ENCODE measurements at regions not wholly inside any gene's neighbourhood (a gene's known extent, or its start where the extent isn't known, plus 50 kb on each side); places are given as distances from the start of the nearest gene placed in this dataset.

DNA sequence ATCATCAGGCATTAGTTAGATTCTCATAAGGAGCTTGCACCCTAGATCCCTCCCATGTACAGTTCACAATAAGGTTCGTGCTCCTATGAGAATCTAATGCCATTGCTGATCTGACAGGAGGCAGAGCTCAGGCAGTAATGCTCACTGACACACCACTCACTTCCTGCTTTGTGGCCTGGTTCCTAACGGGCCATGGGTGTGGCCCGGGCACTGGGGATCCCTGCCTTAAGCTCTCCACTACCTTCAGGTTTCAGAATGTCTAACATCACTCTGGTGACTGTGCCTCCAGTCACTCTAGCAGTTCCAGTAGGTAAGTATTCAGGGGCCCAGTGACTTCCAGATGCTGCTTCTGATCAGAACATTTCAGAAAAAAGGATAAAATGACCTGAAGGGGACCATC, 152.4 kb downstream of the LRRC70 start:
- H3K4me1 Mint-ChIP-seq (ENCODE audit: low read depth, unreplicated experiment), result no peaks in the 10 kb centered on the region
- H3K9me3 Mint-ChIP-seq (ENCODE audit: low read depth, unreplicated experiment), result peaks cover 6% of the 10 kb centered on the region
- intact Hi-C loops (cut with micrococcal nuclease; ENCODE audit: unreplicated experiment), result no loop called here
- H3K36me3 Mint-ChIP-seq (ENCODE audit: insufficient read depth, unreplicated experiment), result no peaks in the 10 kb centered on the region
- CTCF ChIA-PET, result no interaction called here
- TF ChIP-seq, protein P1, sequence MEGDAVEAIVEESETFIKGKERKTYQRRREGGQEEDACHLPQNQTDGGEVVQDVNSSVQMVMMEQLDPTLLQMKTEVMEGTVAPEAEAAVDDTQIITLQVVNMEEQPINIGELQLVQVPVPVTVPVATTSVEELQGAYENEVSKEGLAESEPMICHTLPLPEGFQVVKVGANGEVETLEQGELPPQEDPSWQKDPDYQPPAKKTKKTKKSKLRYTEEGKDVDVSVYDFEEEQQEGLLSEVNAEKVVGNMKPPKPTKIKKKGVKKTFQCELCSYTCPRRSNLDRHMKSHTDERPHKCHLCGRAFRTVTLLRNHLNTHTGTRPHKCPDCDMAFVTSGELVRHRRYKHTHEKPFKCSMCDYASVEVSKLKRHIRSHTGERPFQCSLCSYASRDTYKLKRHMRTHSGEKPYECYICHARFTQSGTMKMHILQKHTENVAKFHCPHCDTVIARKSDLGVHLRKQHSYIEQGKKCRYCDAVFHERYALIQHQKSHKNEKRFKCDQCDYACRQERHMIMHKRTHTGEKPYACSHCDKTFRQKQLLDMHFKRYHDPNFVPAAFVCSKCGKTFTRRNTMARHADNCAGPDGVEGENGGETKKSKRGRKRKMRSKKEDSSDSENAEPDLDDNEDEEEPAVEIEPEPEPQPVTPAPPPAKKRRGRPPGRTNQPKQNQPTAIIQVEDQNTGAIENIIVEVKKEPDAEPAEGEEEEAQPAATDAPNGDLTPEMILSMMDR (IDR thresholded peaks at IDR 0.05; ENCODE audit: unreplicated experiment), result no peak
- H3K27me3 Mint-ChIP-seq (ENCODE audit: unreplicated experiment), result no peaks in the 10 kb centered on the region
- no peak for DNase-seq
- no TSS peak for BruUV-seq (replicated peaks)
- H3K4me3 Mint-ChIP-seq (ENCODE audit: low read depth, unreplicated experiment), result no peak overlapping the region
- no peak overlapping the region for H3K27ac Mint-ChIP-seq (ENCODE audit: unreplicated experiment)

- Mint-ChIP-seq H3K9me3 (ENCODE audit: low read depth, unreplicated experiment) (peaks cover 6% of the 10 kb centered on the region), H3K4me1 (ENCODE audit: low read depth, unreplicated experiment) (no peaks in the 10 kb centered on the region), H3K4me3 (ENCODE audit: low read depth, unreplicated experiment) (no peak overlapping the region), H3K27me3 (ENCODE audit: unreplicated experiment) (no peaks in the 10 kb centered on the region), H3K36me3 (ENCODE audit: insufficient read depth, unreplicated experiment) (no peaks in the 10 kb centered on the region), H3K27ac (ENCODE audit: unreplicated experiment) (no peak overlapping the region)
- intact Hi-C loops (cut with micrococcal nuclease; ENCODE audit: unreplicated experiment), result no loop called here
- CTCF ChIA-PET, result no interaction called here
- BruUV-seq (replicated peaks), result no TSS peak
- no peak for DNase-seq
- TF ChIP-seq, protein P1 (IDR thresholded peaks at IDR 0.05; ENCODE audit: unreplicated experiment), result no peak
Observed at GRCh38 chr5:62729675-62730074, 151.1 kb downstream of the LRRC70 start.

DNA sequence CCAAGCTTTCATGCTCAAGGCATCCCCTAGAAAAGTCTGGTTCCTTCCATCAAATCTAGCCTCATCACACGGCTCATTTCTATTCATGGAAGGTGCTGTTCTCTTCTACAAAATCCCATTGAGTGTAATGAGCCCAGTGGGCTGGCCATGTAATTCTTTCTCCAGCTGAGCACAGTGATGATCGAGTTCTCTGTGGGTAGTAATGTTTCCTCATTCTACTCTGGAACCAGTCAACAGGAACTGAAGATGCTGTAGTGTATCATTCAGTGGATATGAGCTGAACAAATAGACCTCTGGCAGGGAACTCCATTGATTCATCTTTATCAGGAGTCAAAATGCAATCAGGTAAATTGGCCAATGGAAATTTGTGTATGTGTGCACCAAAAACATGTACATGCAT, 149.2 kb downstream of the LRRC70 start:
- Mint-ChIP-seq H3K36me3 (ENCODE audit: insufficient read depth, unreplicated experiment) (no peaks in the 10 kb centered on the region), H3K9me3 (ENCODE audit: low read depth, unreplicated experiment) (peaks cover 3% of the 10 kb centered on the region), H3K4me3 (ENCODE audit: low read depth, unreplicated experiment) (no peak overlapping the region), H3K27ac (ENCODE audit: unreplicated experiment) (no peak overlapping the region), H3K27me3 (ENCODE audit: unreplicated experiment) (peaks cover 4% of the 10 kb centered on the region), H3K4me1 (ENCODE audit: low read depth, unreplicated experiment) (no peaks in the 10 kb centered on the region)
- DNase-seq, result no peak
- no TSS peak for BruUV-seq (replicated peaks)
- CTCF ChIA-PET, result no interaction called here
- intact Hi-C loops (cut with micrococcal nuclease; ENCODE audit: unreplicated experiment), result no loop called here
- TF ChIP-seq, protein P1 (IDR thresholded peaks at IDR 0.05; ENCODE audit: unreplicated experiment), result no peak

GRCh38 chr5:62727184-62727583, 148.6 kb downstream of the LRRC70 start:
- DNase-seq, result no peak
- no TSS peak for BruUV-seq (replicated peaks)
- Mint-ChIP-seq H3K4me1 (ENCODE audit: low read depth, unreplicated experiment) (no peaks in the 10 kb centered on the region), H3K4me3 (ENCODE audit: low read depth, unreplicated experiment) (no peak overlapping the region), H3K27me3 (ENCODE audit: unreplicated experiment) (peaks cover 11% of the 10 kb centered on the region), H3K27ac (ENCODE audit: unreplicated experiment) (no peak overlapping the region), H3K36me3 (ENCODE audit: insufficient read depth, unreplicated experiment) (no peaks in the 10 kb centered on the region), H3K9me3 (ENCODE audit: low read depth, unreplicated experiment) (peaks cover 3% of the 10 kb centered on the region)
- CTCF ChIA-PET, result no interaction called here
- intact Hi-C loops (cut with micrococcal nuclease; ENCODE audit: unreplicated experiment), result no loop called here
- TF ChIP-seq, protein P1 (IDR thresholded peaks at IDR 0.05; ENCODE audit: unreplicated experiment), result no peak

DNA sequence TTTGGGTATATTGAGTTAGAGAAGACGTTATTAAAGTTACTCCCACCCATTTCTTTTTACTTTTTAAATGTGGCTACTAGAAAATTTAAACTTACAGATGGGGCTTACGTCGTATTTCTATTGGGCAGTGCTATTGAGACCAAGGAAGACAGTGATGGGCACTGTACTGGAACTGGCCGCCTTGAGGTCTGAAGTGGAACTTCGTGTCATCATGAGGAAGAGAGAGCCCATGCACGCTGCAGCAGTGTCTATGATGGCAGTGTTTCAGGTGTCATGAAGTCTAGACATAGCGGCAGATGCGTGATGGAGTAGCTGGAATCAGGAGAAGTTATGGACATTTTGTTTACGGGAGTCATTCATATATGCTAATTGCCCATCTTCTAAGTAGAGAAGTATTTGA, 143.7 kb downstream of the LRRC70 start:
- H3K27ac Mint-ChIP-seq (ENCODE audit: unreplicated experiment), result no peak overlapping the region
- TF ChIP-seq, protein P1 (IDR thresholded peaks at IDR 0.05; ENCODE audit: unreplicated experiment), result no peak
- H3K36me3 Mint-ChIP-seq (ENCODE audit: insufficient read depth, unreplicated experiment), result no peaks in the 10 kb centered on the region
- peaks cover 30% of the 10 kb centered on the region for H3K27me3 Mint-ChIP-seq (ENCODE audit: unreplicated experiment)
- CTCF ChIA-PET, result no interaction called here
- H3K4me3 Mint-ChIP-seq (ENCODE audit: low read depth, unreplicated experiment), result no peak overlapping the region
- no peaks in the 10 kb centered on the region for H3K9me3 Mint-ChIP-seq (ENCODE audit: low read depth, unreplicated experiment)
- intact Hi-C loops (cut with micrococcal nuclease; ENCODE audit: unreplicated experiment), result no loop called here
- no peak for DNase-seq
- H3K4me1 Mint-ChIP-seq (ENCODE audit: low read depth, unreplicated experiment), result no peaks in the 10 kb centered on the region
- BruUV-seq (replicated peaks), result no TSS peak

Data from Calu3 (cell line).